ENCODE measurements at regions not wholly inside any gene's neighbourhood (a gene's known extent, or its start where the extent isn't known, plus 50 kb on each side); places are given as distances from the start of the nearest gene placed in this dataset.

DNA sequence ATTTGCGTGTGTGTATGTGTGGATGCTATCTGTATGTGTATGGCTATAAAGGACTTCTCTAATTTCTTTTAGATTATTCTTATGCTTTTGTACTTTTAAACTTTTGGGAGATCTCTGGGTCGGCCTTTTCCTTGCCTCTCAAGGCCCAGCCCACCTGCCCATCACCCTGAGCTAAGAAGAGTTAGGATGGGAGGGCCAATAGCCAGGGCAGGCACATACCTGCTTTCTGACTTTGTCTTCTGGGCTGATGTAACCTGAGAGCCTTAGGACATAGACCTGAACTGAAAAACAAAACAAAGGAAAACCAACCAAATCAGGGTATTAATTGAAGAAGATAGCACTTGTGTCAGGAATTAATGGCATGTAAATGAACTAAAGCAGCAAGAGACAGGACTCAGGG, 100.2 kb downstream of the IRX1 start:
- DNase-seq (ENCODE audit: low read depth) = no peak
- no peak for TF ChIP-seq CTCF (conservative IDR thresholded peaks at IDR 0.05; ENCODE audit: low read length)
- no peak overlapping the region for H3K4me3 ChIP-seq (ENCODE audit: low read length)

GRCh38 chr5:3698412-3698811, 102.8 kb downstream of the IRX1 start:
- H3K4me3 ChIP-seq (ENCODE audit: low read length) = no peak overlapping the region
- DNase-seq (ENCODE audit: low read depth) = no peak
- no peak for TF ChIP-seq CTCF (conservative IDR thresholded peaks at IDR 0.05; ENCODE audit: low read length)

DNA sequence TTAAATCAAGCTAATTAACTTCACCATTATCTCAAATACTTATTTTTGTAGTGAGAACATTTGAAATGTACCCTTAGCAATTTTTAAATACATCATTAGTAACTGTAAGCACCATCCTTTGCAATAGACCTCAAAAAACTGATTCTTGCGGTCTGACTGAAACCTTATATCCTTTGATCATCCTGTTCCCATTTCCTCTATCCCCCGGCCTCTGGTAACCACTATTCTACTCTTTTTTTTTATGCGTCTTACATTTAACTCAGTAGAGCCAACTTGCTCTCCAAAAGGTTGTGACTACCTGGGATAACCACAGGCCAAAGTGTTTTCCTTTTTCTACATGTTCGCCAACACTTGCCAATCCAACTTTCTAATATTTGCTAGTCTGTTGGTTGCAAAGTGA, 106.1 kb downstream of the IRX1 start:
- TF ChIP-seq CTCF (conservative IDR thresholded peaks at IDR 0.05; ENCODE audit: low read length) = no peak
- no peak for DNase-seq (ENCODE audit: low read depth)
- no peak overlapping the region for H3K4me3 ChIP-seq (ENCODE audit: low read length)

DNA sequence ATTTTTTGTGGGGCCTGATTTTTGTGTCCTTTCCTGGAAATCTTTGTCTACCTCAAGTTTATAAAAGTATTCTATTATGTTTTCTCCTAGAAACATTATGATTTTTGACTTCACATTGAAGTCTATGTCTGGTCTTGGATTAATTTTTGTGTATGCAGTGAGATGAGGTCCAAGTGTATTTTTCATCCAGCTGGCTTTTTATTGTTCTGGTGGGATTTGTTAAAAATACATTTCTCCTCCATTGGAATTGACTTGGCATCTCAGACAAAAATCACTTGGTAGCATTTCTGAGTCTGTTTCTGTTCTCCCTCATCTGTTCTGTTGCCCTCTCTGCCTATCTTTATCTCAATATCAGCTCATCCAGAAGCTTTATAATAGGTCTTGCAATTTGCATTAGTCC, 109.0 kb downstream of the IRX1 start:
- TF ChIP-seq CTCF (conservative IDR thresholded peaks at IDR 0.05; ENCODE audit: low read length) = no peak
- DNase-seq (ENCODE audit: low read depth) = no peak
- H3K4me3 ChIP-seq (ENCODE audit: low read length) = no peak overlapping the region

DNA sequence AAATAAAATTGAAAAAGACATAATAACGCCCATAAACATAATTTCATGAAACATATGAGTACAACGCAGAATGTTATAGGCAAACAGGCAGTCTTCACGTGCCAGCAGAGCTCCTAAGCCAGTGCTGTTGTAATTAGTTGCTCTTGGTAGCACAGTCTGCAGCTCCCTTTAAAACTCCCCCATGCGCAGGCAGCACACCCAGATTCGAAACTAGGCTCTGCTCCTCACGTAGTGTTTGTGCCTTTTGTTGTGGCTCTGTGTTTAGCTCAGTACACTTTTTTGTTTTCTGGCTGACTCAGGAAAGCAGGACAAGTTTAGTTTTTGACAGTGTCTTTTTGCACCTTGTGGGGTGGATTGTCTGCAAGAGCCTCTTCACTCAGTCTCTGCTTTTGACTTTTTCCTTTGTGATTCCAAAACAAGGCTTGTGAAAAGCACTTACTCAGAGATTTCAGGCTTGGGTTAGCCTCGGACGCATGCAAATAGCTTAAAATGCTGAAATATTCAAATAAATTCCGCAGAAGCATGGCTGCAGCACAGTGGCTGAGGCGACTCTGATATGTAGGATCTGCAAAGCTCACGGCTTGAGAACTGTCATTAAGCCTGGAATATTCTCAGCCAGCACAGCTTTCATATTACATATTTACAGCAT, 113.6 kb downstream of the IRX1 start:
- no peak overlapping the region for H3K4me3 ChIP-seq (ENCODE audit: low read length)
- no peak for DNase-seq (ENCODE audit: low read depth)
- no peak for TF ChIP-seq CTCF (conservative IDR thresholded peaks at IDR 0.05; ENCODE audit: low read length)

DNA sequence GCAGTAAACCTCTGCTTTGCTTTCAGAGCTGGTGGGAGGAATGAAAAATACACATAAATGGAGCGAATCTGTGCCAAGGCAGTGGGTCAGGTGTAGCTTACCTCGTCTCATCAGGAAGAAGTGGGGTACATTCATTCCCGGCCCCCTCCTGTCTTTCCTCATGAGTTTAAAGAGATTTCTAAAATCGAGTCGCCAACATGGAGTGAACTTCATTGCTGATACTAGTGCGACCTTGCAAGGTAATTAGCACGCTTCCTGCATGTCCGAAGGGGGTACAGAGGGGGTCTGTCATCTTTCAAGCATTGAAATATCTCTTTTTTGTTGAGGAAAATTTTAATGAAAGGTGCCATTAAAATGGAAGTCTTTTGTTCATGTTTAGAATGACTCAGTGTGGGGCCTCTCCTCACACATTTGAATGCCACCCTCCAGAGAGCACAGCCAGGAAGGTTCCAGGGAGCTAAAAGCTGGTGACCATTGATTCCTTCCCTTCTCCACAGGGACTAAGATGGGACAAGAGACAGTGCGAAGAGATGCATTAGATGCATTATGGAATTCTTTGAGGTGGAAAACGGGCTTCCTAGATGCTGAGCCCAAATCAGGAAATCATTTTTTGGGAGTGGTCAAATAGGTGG, 114.2 kb downstream of the IRX1 start:
- TF ChIP-seq CTCF (conservative IDR thresholded peaks at IDR 0.05; ENCODE audit: low read length) = no peak
- H3K4me3 ChIP-seq (ENCODE audit: low read length) = no peak overlapping the region
- no peak for DNase-seq (ENCODE audit: low read depth)

DNA sequence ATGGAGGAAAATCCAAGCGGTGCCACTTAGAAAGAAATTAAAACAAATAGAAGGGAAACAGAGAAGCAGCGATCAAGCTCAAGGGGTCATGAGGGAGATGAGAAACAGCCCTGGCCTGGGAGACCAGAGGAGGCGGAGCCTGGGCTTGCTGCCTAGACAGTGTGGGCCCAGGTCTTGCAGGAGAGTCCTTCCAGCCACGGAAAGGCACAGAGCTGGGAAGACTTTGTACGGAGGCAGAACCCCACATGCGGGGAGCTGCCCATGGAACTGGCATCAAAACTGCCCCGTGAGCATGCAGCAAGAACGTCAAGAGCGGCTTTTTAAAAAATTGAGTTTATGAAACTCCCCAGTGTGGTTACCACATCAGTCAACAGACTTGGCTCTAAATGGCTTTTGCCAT, 119.4 kb downstream of the IRX1 start:
- TF ChIP-seq CTCF (conservative IDR thresholded peaks at IDR 0.05; ENCODE audit: low read length) = no peak
- H3K4me3 ChIP-seq (ENCODE audit: low read length) = no peak overlapping the region
- DNase-seq (ENCODE audit: low read depth) = no peak

Measured in AG10803 (cell line).